HG02623 (cell line): ENCODE measurements at regions not wholly inside any gene's neighbourhood (a gene's known extent, or its start where the extent isn't known, plus 50 kb on each side); places are given as distances from the start of the nearest gene placed in this dataset.
"Not testable (repeated sequence)": the region's sequence is repeated elsewhere in the genome, so short reads cannot be mapped to it uniquely, and the experiment has no call there.

Experiments used
- ATAC-seq: cut with Tn5 transposase; IDR thresholded peaks from one replicate; pipeline ENCODE4 v1.9.1; 2021; ENCODE audit warnings: moderate library complexity; ENCODE audit not compliant: unreplicated experiment

DNA sequence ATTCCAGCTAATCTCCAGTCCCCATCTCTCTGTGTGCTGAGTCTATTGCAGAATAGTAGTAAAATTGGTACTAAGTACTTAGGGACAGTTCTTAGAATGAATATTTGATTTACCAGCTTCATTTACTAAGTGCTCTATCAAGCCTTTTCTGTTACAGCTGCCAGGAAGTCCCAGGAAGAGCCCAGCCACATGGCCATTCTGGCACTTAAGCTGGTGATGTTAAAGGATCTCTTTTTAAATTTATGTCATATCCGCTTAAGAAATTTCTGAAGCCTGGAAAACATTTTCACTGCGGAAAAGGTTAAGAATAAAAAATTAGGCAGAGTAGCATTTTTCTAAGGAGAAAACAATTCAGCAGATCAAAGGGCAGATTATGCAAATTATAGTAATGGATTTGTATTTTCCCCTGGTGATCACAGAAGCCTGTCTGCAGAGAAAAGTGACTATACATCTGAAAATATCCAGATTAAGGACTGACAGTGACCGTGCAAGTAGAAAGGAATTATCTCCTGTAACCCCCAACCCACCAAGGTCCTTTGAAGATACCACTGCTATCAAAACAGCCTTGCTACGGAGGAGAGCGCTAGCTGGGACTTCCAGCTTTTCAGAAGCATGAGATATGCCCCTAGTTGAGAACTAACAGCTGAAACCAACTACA, 260.8 kb downstream of the SH3BP4 start:
- ATAC-seq: no peak

DNA sequence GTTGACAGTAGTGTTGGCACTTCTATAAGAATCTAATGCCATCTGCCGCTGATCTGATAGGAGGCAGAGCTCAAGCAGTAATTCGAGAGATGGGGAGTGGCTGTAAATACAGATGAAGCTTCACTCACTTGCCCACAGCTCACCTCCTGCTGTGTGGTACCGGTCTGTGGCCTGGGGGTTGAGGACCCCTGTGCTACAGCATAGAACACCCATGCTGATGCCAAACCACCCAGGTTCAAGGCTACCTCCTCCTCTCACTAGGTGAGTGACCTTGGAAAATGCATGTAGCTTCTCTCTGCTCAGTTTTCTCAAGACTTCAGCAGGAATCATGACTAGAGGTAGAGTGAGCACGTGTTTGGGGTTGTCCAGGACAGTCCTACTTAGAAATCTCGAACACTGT, 263.4 kb downstream of the SH3BP4 start:
- no peak for ATAC-seq

DNA sequence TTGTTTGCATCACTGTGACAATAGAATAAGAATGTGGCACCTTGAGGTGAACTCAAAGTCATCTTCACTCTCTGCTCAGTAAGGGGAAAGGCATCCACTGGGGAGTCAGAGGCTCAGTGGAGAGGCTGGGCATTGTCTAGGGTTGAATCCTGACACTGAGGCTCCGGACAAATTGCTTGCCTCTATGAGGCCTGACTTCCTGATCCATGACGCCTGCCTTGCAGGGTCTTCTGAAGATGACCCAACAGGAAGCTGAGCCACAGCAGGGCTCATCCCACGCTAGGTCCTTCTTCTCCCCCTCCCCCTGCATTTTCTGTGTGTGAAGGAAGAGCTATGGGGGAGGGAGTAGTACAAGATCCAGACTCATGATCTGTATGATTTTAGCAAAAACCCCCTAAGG, 265.1 kb downstream of the SH3BP4 start:
- ATAC-seq: no peak

DNA sequence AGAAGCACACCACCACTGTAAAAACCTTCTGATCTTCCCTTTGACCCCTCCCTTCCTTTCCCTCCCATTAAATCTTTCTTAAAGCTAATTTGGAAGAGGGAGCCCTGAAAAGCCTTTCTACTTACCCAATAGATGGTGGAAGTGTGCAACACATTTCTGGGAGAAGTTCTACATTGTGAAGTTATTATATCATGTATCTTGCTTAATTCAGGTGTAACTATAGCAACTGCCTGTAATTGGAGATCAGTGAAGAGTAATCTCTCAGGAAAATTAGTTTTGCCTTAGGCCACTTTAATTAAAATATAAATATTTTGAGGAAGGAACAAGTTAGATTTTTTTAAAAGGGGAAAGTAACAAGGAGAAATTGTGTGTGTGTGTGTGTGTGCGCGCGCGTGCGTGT, 266.0 kb downstream of the SH3BP4 start:
- ATAC-seq: no peak

DNA sequence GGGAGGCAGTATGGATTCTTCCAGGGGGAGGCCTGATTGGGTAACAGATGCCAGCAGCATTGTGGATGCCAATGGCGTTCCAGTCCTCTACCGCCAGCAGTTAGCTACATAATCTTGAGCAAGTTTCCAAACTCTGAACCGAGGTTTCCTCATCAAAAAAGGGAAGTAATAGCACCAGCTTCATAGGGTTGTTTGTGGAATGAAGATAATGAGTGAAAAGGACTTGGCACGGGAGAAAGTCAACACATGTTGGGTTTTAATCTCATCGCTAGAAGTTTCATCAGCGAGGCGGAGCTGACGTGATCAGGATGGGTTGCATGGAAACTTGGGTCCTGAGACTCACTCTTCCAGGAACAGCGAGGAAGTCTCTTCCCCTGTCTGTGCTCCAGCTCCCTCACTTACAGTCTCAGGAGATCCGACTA, 266.7 kb downstream of the SH3BP4 start:
- ATAC-seq: no peak

DNA sequence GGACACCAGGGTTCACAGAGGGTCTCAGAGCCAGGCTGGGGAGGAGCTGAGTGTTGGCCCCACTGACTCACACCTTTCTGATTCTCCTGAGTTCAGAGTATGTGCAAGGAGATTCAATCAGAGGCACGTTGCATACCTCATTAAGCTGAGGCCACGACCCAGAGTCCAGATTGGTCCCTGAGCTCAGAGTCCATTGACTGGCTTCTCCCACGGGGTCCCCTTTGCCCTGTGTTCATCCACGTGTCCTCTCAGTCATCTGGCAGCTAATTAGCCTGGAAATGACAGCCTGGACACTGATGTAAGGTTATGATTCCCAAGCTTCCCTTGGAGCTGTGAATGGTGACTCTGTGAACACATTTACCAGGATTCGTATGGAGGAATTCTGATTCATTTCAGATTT, 267.2 kb downstream of the SH3BP4 start:
- no peak for ATAC-seq

DNA sequence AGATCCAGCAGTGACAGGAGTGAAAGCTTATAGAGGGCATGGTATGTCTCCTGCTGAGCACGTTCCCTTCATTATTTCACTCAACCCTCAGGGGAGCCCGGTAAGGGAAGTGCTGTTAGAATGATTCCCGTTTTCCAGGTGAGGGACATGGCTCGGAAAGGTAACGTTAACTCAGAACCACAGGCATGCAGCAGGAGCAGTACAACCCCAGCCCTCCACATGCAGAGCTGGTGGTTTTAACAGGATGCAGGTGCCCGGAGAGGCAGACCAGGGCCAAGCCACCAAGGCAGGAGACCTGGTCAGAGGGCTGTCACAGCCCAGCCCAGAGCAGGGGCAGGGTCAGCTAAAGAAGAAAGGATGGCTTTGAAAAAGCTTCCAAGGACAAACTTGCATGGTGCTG, 268.5 kb downstream of the SH3BP4 start:
- no peak for ATAC-seq

DNA sequence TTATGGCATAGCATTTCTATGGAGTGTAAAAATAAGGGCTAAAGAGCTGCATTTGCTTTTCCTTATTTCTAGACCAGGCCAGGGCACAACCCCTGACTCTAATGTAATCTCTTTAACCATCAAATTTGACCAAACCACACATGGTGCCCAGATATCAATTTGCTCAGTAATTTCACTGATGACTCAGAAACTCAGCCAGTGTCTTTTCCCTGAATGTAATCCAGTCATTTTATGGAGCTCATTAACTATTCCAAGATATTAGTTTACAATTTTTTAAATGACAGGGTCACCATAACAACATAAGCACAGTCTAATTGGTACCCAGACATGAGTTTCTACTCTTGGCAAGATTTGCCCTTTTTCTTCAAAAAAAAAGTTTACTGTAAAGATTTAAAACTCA, 270.8 kb upstream of the AGAP1 start:
- no peak for ATAC-seq

DNA sequence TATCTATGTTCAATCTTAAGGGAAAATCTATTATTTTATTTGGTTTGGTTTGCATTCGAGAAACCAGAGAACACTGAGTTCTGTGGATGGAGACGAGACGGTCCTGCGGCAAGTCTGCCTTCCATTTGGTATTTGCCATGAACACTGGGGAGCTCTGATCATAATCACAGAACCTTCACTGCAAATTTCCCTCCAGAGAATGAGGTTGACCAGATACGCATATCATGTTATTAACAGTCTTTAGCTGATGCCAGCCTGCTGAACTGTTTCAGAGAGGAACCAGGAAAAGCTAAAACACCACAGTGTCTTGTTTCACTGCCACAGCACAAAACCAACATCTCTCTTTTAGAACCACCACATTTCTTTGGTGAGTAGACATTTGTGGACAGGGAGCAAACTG, 269.4 kb upstream of the AGAP1 start:
- no peak for ATAC-seq

DNA sequence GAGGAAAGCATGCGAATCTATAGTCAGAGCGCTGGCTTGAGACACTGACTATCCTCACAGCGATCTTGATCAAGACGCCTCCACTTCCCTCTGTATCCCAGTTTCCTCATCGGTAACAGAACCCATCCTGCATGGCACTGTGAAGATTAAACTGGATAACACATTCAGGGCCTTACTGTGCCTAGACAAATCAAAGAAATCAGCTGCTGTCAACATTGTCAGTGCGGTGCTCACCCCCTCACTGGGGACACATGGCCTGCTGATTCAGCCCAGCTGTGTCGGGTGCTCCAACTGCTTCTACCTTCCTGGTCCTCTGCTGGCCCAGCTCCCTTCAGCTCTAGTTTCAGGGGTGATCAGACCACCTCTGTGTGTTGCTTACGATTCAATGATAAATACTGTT, 268.6 kb upstream of the AGAP1 start:
- ATAC-seq: no peak

DNA sequence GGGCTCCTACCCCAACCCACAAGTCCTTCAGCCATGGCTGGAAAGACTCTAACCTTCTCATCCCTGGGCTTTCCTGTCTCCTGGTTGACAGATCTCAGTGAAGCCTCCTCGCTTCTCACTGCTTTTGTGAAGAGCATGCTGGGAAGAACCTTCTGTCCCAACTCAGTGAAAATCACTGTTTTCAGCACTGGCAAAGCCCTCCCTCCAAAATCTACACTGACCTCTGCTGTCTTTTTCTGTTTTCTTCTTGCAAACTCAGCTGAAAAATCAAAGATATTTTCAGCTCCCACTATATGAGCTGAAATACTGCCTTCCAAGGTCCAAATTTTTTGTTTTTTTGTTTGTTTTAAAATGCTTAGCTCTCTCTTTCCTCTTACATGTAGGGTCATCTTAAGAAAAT, 266.3 kb upstream of the AGAP1 start:
- no peak for ATAC-seq

DNA sequence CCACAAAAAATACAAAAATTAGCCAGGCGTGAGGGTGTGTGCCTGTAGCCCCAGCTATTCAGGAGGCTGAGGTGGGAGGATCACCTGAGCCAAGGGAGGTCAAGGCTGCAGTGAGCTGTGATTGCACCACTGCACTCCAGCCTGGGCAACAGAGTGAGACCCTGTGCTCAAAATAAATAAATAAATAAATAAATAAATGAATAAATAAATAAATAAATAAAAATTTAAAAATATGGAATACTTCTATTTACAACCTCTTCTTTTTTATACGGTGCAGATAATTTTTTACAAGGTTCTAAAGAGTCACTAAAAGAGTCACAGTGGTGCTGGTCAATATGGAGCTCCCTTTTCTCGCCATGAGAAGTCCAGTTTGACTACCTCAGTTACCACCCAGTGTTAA, 265.4 kb upstream of the AGAP1 start:
- not testable (repeated sequence) for ATAC-seq

DNA sequence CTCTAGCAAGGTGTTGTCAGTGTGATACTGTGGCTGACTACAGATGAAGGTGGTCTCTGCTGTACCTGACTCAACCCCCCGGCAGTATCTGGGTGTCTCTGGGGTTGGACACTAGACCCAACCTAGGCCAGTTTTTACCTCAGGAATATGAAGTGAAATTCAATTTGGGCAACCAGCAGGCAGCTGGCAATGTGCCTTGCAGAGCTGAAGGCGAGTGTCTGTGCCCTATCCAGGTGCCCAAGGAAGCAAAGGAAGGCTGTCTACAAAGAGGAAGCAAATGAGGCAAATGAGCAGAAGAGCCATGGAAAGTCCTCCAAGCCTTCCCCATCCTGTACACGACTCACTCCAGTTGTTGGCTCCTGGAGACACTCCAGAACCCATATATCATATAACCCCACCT, 264.6 kb upstream of the AGAP1 start:
- no peak for ATAC-seq

DNA sequence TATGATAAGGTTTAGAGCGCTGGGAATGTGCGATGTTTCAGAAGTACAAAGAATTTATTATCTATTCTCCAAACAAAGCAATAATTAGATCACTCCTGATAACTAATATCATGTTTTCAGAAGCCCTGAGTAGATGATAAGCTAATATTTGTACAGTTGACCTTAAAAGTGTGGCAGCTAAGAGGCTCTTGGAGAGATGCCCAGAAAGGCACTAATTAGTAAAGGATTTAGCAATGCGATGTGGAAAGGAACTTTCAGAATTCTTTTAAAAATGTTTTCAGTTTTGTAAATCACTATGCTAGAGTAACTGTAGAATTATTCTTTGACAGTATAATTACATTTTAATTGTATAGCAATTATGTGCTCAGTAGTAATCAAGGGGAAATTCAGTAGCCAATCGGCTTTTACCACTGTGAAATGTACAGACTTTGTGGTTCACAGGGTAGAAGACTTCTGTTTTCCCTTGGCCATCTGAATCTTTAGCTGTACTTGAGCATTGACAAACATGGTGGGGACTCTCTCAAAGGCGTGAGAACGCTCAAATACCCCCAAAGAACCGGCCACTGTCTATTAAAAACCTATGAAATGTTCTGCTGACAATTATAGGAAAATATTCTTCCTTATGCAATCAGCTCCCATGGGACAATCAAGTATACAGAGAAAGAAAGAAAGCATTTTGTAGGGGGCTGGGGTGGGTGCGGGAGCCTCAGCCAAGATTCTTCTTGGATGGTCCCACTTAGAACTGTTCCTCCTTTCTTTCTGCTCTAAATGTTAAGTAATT, 262.8 kb upstream of the AGAP1 start:
- no peak for ATAC-seq

DNA sequence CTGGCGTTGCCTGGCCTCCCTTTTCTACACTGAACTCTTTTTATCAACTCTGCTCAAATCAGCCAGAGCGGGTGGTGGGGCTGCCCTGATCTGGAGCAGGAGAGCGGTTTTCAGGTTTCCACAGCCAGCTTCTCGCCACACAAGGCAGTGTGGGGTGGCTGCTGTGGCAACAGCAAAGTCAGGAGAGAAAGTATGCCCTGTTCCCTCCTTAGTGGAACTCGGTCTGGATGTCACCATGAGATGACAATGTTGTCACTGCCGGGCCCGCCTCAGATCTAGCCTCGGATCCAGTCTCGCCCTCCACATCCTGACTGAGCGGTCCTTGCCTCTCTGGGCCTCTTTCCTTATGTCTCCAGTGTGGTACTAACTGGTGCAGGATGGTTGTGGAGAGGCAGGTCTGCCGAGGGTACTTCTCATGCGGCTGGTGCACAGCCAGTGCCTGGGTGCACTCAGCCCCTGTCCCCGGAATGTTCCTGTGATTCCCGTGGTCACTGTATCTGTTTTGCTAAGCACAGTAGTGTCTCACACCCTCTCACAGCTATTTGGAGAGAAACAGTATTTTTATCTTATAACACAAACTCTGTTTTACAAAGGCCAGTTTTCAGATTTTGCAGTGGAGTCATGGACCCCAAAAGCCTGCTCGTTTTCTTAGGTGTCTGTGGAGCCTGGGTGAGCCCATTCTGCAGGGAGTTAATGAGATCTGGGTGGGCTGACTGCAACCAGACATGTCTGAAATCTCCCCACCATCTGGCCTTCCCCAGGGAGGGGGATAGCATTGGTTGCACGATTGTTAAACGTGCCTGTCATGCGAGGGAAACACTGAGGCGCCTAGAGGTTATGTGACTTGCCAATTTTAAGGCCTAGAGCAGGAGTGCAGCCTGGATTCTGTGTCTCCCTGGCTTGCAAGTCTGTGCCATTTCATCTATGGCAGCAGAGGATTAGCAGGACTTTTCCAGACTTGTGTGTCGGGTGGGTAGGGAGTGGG, 261.1 kb upstream of the AGAP1 start:
- no peak for ATAC-seq

DNA sequence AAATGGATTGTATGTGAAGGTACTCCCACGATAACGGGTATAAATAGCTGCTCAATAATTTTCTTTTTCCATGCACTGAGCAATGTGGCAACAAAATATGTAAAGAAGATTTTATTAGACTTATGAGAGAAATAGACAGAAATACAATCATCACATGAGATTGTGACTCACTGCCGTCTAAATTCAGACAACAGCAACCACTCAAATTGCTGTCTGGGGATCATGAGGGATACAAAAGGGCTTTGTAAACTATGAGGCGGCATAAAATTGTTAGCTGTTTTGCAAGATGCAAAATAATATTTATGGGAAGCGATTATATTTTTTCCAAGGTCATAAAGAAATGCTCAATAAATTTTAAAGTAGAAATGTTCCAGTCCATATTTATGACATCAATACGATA, 259.1 kb upstream of the AGAP1 start:
- no peak for ATAC-seq

DNA sequence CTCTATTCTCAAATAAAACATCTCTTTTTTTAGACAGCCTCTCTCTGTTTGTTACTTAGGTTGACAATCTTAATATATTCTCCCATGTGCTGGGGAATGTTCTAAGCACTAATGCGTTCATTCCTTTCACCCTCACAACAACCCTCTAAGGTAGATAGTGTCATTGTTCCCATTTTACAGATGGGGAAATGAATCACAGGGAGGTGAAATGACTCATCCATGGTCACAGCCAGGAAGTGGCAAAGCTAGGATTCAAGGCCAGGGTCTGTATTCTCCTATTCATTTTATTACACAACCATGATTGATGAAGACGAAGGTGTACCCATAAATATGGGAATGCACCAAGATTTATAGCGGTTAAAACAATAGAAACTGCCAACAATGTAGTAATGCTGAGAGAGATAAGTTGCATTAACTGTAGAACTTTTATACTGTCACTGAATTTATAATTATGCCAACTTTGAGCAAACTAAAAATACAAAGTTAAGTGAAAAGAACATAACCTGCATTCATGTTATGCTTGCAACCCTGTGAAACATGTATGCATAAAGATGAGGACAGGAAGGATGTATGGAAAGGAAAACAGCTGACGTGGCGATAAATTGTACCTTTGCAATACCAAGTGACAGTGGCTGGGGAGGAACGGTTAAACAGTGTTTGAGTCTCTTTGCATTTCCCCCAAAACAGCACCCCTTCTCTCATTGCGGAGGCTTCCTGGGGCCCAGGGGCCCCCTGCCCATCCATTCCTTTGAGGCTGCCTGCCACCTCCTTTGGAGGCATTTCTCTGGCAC, 257.7 kb upstream of the AGAP1 start:
- ATAC-seq: no peak

DNA sequence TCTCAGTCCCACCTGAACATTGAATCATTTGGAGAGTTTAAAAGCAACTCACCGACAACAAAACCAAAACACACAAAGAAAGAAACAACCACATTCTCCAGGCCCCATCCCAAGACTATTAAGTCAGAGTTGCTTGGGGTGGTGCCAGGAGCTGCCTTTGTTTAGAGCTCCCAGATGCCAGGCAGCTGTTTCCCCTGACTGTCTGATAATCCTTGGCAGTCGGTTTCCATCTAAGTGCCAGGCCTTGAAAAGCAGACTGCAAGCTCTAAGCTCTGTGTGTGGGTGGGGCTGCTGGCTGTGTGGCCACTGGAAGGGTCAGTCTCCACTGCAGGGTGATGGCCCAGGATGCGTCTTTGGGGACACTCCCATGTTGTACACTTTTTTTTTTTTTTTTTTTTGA, 255.3 kb upstream of the AGAP1 start:
- no peak for ATAC-seq

DNA sequence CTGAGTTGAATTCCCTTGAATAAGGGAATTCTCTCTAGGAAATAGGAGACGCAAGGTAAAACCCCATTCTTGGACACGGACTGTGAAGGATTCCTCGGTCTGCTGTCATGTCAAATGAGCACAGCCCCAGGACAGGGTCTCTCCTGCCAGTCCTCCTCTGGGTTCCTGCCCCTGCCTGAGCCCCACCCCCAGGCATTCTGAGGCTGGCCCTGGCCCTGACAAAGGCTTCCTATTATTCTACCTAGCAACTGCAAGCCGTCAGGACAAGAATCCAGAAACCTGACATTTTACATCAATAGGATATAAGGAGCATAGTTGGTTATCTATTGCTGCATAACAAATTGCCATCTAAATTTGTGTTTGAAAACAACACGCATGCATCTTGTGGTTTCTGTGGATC, 253.3 kb upstream of the AGAP1 start:
- no peak for ATAC-seq

DNA sequence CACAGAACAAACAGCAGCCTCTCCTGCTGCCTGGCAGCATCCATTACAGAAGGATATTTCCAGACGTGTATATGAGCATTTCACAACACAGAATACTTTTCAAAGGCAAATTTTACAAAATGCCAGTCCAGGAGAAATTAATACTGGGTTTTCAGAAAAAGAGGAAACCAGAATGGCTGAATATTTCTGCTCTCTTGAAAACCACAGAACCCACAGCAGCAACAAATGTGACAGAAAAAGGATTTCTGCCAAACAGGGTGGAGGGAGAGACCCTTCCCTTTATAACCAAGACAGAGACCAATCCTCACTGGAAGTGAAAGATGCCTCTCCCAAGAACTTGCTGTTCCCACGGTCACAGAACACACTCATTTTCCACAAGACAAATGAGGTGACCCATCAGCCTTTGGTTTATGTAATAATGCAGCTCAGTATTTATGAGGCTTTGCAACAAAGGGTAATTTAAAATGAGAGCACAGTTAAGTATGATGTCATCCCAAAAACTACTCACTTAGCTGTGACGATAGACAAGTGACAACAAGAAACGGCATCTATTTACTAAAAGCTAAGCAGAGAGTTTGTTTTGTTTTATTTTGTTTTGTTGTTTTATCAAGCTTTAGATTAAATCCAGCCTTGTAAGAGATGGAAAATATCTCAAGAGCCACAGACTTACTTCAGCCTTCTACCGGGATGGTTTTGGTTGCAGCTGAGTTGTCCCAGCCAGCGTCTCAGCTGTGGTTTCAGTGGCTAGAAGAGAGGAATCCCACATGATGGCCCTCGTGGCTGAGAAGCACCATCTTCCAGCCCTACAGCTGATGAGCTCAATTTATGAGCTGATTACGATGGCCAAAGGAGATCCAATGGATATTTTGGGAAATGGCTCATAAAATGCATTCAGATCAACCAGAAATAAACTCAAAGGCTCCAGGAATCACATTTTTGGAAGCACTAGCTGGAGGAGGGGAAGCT, 249.3 kb upstream of the AGAP1 start:
- ATAC-seq: no peak
